ENCODE measurements at regions not wholly inside any gene's neighbourhood (a gene's known extent, or its start where the extent isn't known, plus 50 kb on each side); places are given as distances from the start of the nearest gene placed in this dataset.

DNA sequence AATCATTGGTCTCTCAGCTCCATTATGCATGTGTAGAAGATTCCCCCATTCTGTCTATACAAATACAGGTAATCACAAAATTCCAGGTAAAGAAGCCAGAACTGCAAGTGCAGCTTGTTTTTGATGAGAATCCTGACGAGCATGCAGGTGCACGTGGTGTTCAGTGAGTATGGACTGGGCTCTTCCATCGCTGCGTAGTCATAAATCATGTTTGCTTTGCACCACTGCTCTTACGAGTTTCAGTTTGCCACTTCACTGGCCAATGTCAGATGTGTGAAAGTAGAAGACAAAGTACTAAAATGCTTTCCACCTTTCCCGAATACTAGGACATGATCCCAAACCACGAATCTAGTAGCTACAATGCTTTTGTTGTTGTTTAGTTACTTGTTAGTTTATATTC lies 390.7 kb downstream of the LIG4 start:
- no peak overlapping the region for H3K4me3 ChIP-seq (replicated peaks; ENCODE audit: low read depth, low read length)
- no peak for DNase-seq (ENCODE audit: extremely low read depth, low read depth)
- TF ChIP-seq, protein P1, sequence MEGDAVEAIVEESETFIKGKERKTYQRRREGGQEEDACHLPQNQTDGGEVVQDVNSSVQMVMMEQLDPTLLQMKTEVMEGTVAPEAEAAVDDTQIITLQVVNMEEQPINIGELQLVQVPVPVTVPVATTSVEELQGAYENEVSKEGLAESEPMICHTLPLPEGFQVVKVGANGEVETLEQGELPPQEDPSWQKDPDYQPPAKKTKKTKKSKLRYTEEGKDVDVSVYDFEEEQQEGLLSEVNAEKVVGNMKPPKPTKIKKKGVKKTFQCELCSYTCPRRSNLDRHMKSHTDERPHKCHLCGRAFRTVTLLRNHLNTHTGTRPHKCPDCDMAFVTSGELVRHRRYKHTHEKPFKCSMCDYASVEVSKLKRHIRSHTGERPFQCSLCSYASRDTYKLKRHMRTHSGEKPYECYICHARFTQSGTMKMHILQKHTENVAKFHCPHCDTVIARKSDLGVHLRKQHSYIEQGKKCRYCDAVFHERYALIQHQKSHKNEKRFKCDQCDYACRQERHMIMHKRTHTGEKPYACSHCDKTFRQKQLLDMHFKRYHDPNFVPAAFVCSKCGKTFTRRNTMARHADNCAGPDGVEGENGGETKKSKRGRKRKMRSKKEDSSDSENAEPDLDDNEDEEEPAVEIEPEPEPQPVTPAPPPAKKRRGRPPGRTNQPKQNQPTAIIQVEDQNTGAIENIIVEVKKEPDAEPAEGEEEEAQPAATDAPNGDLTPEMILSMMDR (IDR thresholded peaks at IDR 0.05; ENCODE audit: low read depth, low read length, missing control alignments) = no peak

DNA sequence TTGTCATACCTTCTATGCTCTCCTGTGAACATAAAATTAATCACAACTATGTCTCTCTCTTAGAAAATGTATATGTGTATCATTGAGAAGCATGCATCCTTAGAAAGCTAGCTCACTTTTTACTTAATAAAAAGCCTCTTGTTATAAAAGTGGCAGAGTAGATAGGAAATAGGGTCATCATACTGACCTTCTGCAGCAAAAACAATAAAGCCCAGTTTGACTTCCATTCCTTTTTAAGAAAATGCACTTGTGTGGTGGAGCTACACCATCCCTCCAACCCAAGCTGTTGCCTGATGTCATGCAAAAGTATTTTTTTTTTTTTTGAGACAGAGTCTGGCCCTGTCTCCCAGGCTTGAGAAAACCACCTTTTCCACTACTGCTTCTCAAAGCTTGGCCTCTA lies 393.3 kb downstream of the LIG4 start:
- DNase-seq (ENCODE audit: extremely low read depth, low read depth) = no peak
- TF ChIP-seq, protein P1 (IDR thresholded peaks at IDR 0.05; ENCODE audit: low read depth, low read length, missing control alignments) = no peak
- no peak overlapping the region for H3K4me3 ChIP-seq (replicated peaks; ENCODE audit: low read depth, low read length)

DNA sequence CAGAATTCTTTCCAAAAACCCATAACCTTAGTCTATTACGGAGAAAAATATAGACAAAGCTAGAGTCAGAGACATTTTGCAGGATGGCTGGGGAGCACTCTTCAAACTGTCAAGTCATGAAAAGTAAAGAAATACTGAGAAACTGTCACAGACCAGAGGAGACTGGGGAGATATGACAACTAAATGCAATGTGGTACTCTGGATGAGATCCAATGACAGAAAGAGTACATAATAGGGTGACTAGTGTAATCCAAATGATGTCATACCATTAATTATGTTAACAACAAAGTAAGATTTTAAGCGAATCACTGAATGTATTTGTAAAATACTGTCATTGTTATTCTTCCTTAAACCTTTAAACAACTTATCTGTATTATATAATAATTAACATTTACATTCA lies 393.8 kb downstream of the LIG4 start:
- TF ChIP-seq, protein P1 (IDR thresholded peaks at IDR 0.05; ENCODE audit: low read depth, low read length, missing control alignments) = no peak
- no peak for DNase-seq (ENCODE audit: extremely low read depth, low read depth)
- no peak overlapping the region for H3K4me3 ChIP-seq (replicated peaks; ENCODE audit: low read depth, low read length)

DNA sequence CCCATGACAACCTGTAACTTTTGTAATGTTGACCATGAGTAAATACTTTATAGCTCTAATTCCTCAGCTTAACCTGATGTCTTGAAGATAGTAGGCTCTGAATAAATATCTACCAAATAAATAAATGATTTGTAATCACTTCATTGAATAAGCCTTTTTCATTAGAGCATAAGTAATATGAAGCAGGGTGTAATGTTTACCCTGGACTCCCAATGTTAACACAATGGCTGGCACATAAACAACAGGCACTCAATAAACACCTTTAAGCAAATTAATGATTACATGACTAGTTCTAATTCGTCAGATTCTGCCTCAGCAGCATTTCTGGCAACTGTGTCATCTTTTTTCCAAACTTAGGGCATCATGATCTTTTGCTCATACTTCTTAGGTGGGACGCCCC lies 396.3 kb downstream of the LIG4 start:
- DNase-seq (ENCODE audit: extremely low read depth, low read depth) = no peak
- TF ChIP-seq, protein P1 (IDR thresholded peaks at IDR 0.05; ENCODE audit: low read depth, low read length, missing control alignments) = no peak
- H3K4me3 ChIP-seq (replicated peaks; ENCODE audit: low read depth, low read length) = no peak overlapping the region

- no peak overlapping the region for H3K4me3 ChIP-seq (replicated peaks; ENCODE audit: low read depth, low read length)
- TF ChIP-seq, protein P1 (IDR thresholded peaks at IDR 0.05; ENCODE audit: low read depth, low read length, missing control alignments) = no peak
- DNase-seq (ENCODE audit: extremely low read depth, low read depth) = no peak
Observed at GRCh38 chr13:107817647-107818287, 397.6 kb downstream of the LIG4 start.

- TF ChIP-seq, protein P1 (IDR thresholded peaks at IDR 0.05; ENCODE audit: low read depth, low read length, missing control alignments) = no peak
- DNase-seq (ENCODE audit: extremely low read depth, low read depth) = no peak
- H3K4me3 ChIP-seq (replicated peaks; ENCODE audit: low read depth, low read length) = no peak overlapping the region
Observed at GRCh38 chr13:107812014-107812412, 403.3 kb downstream of the LIG4 start.
